IgD-negative memory B cell (primary cell): ENCODE measurements at regions not wholly inside any gene's neighbourhood (a gene's known extent, or its start where the extent isn't known, plus 50 kb on each side); places are given as distances from the start of the nearest gene placed in this dataset.

Experiments
- H3K27ac Mint-ChIP-seq, 3 donors: one replicate each; pipeline ENCODE4 v1.8.0; 2020 to 2022; ENCODE audit warnings: mild to moderate bottlenecking in 3 of 3, mixed read lengths in 3 of 3, moderate library complexity in 1 of 3
- H3K27me3 Mint-ChIP-seq: one replicate; pipeline ENCODE4 v1.8.0; 2021; ENCODE audit warnings: mixed read lengths
- H3K36me3 Mint-ChIP-seq: one replicate; pipeline ENCODE4 v1.8.0; 2020; ENCODE audit warnings: mild to moderate bottlenecking, mixed read lengths
- H3K4me1 Mint-ChIP-seq, 3 donors: one replicate each; pipeline ENCODE4 v1.8.0; 2020 to 2022; ENCODE audit warnings: mixed read lengths in 3 of 3, mild to moderate bottlenecking in 1 of 3
- H3K4me3 Mint-ChIP-seq, 4 donors: one replicate each; pipeline ENCODE4 v1.8.0; 2020 to 2022; ENCODE audit warnings: mild to moderate bottlenecking in 4 of 4, mixed read lengths in 4 of 4, moderate library complexity in 3 of 4
- H3K9me3 Mint-ChIP-seq, 3 donors: one replicate each; pipeline ENCODE4 v1.8.0; 2020 to 2021; ENCODE audit warnings: mixed read lengths in 3 of 3, mild to moderate bottlenecking in 1 of 3

DNA sequence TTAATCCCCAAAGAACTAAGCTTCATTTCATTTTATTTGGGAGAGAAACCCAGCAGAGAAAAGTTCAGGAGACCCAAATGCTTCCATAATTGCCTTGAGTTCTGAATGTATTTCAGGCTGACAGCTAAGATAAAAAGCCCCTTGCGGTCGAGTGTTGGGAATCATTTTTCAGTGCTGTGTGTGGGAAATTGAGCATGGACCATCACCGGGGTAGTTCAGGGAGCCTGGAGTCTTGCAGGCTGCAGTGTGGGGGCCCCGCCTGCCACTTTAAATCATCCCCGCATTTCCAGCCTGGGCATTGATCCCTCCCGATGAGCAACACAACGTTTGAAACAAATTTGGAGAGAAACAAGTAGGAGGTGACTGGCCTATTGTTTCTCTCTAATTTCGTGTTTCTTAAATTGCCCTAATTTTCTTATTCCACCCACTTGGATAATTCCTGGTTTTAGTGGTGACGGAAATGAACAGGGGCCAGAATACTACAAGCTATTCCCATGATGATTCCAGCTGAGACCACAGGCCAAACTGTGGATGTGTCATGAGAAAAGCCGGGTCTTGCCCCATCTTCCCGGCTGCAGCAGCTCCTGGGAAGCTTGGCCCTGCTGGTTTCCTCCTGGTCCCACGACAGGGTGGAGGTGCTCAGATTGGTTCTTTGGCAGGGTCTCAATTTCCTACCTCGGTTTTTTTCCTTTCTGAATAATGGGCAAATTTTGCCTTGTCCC is 75.1 kb downstream of the FOXL1 start:
- H3K9me3 Mint-ChIP-seq, result peaks cover 0 to 9% (median 2%) of the 10 kb centered on the region in 3 donors
- no peaks in the 10 kb centered on the region for H3K36me3 Mint-ChIP-seq
- no peak overlapping the region for H3K27ac Mint-ChIP-seq
- H3K27me3 Mint-ChIP-seq, result peaks cover 6% of the 10 kb centered on the region
- no peak overlapping the region for H3K4me3 Mint-ChIP-seq
- no peaks in the 10 kb centered on the region for H3K4me1 Mint-ChIP-seq

- Mint-ChIP-seq H3K27ac (no peak overlapping the region), H3K27me3 (peaks cover 9% of the 10 kb centered on the region), H3K4me3 (no peak overlapping the region), H3K4me1 (peaks cover 0 to 1% (median 0%) of the 10 kb centered on the region in 3 donors), H3K9me3 (peaks cover 0 to 12% (median 8%) of the 10 kb centered on the region in 3 donors), H3K36me3 (no peaks in the 10 kb centered on the region)
Observed at GRCh38 chr16:86657972-86658371, 79.6 kb downstream of the FOXL1 start.

DNA sequence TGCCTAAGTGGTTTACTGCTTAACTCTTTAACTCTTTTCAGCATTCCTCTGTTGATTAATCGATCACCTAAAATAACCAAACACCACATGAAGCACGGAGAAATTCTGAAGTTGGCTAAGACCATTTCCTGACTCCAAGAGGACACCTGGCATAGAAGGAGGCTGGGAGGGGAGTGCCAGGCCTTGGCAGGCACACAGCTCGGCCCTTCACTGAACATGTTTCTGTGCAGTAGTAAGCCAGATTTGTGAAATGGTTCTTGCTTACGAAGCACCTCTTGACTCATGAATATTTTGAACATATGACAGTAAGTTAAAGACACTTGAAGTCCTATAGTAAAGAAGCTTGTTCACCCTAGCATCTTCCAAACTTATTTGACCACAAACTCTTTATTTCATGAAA is 82.3 kb downstream of the FOXL1 start:
- no peaks in the 10 kb centered on the region for H3K36me3 Mint-ChIP-seq
- H3K27me3 Mint-ChIP-seq, result peaks cover 9% of the 10 kb centered on the region
- no peak overlapping the region for H3K4me3 Mint-ChIP-seq
- H3K27ac Mint-ChIP-seq, result no peak overlapping the region
- peaks cover 0 to 5% (median 3%) of the 10 kb centered on the region in 3 donors for H3K4me1 Mint-ChIP-seq
- H3K9me3 Mint-ChIP-seq, result peaks cover 0 to 11% (median 7%) of the 10 kb centered on the region in 3 donors

- no peak overlapping the region for H3K27ac Mint-ChIP-seq
- peaks cover 0 to 5% (median 3%) of the 10 kb centered on the region in 3 donors for H3K4me1 Mint-ChIP-seq
- H3K9me3 Mint-ChIP-seq, result peaks cover 0 to 11% (median 7%) of the 10 kb centered on the region in 3 donors
- H3K4me3 Mint-ChIP-seq, result no peak overlapping the region
- H3K27me3 Mint-ChIP-seq, result peaks cover 5% of the 10 kb centered on the region
- H3K36me3 Mint-ChIP-seq, result no peaks in the 10 kb centered on the region
Observed at GRCh38 chr16:86661706-86662105, 83.4 kb downstream of the FOXL1 start.

DNA sequence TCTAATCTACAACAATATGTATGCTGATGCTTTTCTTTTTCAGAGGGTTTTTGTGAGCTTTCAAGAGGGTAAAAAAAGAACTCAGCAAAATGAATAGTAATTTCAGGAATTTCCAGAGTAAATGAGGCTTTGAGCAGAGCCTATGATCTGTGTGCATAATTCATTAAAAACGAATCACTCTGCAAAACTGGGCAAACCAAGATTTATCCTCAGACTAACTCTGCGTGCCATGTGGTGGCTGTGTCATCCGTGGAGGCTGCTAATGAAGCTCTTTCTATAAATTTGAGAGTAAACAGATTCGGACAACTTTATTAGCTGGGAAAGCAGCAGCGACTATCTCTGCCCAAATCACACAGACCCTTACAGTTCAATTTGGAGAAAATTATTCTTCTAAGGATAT is 83.8 kb downstream of the FOXL1 start:
- Mint-ChIP-seq H3K9me3 (peaks cover 0 to 11% (median 7%) of the 10 kb centered on the region in 3 donors), H3K27ac (no peak overlapping the region), H3K27me3 (peaks cover 5% of the 10 kb centered on the region), H3K36me3 (no peaks in the 10 kb centered on the region), H3K4me1 (peaks cover 0 to 5% (median 3%) of the 10 kb centered on the region in 3 donors), H3K4me3 (no peak overlapping the region)

DNA sequence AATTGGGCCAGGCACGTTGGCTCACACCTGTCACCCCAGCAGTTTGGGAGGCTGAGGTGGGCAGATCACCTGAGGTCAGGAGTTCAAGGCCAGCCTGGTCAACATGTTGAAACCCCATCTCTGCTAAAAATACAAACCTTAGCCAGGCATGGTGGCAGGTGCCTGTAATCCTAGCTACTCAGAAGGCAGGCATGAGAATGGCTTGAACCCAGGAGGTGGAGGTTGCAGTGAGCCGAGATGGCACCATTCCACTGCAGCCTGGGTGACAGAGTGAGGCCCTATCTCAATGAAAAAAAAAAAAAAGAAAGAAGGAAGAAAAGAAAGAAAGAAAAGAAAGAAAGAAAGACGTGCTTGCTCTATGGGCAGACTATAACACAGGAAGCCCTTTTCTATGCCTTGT is 84.4 kb downstream of the FOXL1 start:
- Mint-ChIP-seq H3K4me1 (peaks cover 0 to 5% (median 3%) of the 10 kb centered on the region in 3 donors), H3K27me3 (peaks cover 3% of the 10 kb centered on the region), H3K36me3 (no peaks in the 10 kb centered on the region), H3K9me3 (peaks cover 0 to 11% (median 7%) of the 10 kb centered on the region in 3 donors), H3K27ac (no peak overlapping the region), H3K4me3 (no peak overlapping the region)

DNA sequence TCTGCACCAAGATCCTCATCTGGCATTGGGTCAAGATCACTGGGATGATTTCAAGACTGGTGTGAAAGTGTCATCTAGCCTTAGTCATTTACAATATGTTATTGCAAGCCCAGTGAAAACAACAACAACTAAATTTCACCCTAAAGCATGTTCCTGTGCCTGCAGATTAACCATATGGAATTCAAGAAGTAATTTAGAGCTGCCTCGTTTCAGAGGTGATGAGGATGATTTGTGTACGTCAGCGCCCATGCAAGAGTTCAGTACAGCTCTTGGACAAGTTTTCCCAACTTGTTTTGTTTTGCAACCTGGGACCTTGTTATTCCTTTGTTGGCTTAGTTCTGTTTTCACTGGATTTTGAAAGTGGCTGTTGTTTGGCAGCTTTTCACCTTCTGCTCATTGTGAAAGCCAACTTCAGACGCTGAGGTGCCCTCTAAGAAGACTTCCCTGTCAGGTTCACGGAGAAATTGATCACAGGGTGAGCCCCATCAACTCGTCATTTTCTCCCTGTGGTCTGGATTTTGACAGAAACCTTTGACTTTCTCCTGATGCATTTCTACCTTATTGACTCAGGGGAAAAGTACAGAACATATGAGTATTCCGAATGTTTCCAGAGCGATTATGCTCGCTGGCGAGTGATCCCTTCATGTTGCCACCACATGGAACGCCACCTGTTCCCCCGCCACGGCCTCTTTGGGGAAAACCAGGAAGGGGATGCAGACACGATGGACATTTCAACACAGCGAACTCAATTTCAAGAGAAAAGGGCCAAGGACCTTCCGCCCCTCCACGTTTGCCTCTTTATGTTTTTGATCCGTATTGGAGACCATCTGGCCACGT is 85.6 kb downstream of the FOXL1 start:
- Mint-ChIP-seq H3K27me3 (peaks cover 3% of the 10 kb centered on the region), H3K4me3 (no peak overlapping the region), H3K27ac (no peak overlapping the region), H3K4me1 (peaks cover 0 to 5% (median 3%) of the 10 kb centered on the region in 3 donors), H3K36me3 (no peaks in the 10 kb centered on the region), H3K9me3 (peaks cover 2 to 14% (median 9%) of the 10 kb centered on the region in 3 donors)

DNA sequence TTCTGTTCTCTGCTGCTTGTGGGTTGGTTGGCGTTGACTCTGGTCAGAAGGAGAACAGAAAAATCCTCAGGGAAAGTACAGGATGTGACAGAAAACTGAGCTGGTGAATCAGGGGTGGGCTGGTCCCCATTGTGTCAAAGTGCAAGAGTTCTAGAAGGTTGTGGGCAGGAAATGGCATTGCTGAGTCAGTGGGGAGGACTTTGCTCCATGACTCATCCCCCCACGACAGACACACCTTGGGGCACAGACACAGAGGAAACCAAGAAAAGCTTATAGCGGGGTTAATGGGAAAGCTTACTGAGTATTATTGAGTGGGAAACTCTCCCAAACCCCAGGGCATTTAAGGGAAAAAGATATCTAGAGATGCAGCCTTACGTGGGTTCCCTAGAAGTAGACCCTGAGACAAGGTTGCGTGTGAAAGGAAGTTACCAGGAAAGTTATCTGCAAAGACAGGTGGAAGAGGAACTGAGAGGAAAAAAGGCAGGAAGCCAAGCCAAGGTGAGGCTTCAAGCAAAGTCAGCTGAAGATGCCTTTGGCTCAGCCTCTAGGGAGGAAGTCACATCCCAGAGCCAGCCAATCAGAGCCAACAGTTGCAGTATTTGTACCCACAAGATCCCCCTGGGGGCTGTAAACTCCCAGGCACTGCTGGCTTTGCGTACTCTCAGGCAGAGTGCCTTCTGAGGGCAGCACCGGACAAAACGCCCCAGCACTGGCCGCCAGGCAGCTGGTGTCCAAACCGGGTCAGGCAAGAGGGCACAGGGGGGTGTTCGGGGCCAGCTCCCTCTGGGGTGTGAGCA is 86.4 kb downstream of the FOXL1 start:
- H3K9me3 Mint-ChIP-seq, result peaks cover 2 to 10% (median 7%) of the 10 kb centered on the region in 3 donors
- no peak overlapping the region for H3K27ac Mint-ChIP-seq
- H3K27me3 Mint-ChIP-seq, result peaks cover 3% of the 10 kb centered on the region
- peaks cover 0 to 5% (median 3%) of the 10 kb centered on the region in 3 donors for H3K4me1 Mint-ChIP-seq
- H3K36me3 Mint-ChIP-seq, result no peaks in the 10 kb centered on the region
- peak overlapping the region in 3 of 4 donors; percentile 17 to 41 (median 37) for H3K4me3 Mint-ChIP-seq

DNA sequence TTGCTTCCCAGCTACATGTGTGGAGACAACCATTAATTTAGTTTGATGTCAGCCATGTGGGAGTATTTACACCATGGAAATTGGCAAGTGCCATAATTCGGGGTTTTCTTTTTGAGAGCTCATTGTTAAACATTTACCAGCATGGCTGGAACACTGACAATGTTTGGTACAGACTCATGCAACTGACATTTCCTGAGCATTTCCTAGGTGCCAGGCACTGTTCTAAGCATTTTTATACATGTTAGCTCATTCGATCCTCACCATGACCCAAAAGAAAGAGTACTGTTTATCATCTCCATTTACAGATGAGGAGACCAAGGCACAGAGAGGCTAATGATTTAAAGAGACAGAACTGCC is 86.9 kb downstream of the FOXL1 start:
- Mint-ChIP-seq H3K4me1 (peaks cover 0 to 5% (median 3%) of the 10 kb centered on the region in 3 donors), H3K36me3 (no peaks in the 10 kb centered on the region), H3K4me3 (peak overlapping the region in 1 of 4 donors; percentile 37), H3K9me3 (peaks cover 2 to 7% (median 7%) of the 10 kb centered on the region in 3 donors), H3K27me3 (peaks cover 3% of the 10 kb centered on the region), H3K27ac (no peak overlapping the region)

- H3K9me3 Mint-ChIP-seq, result peaks cover 2 to 7% (median 5%) of the 10 kb centered on the region in 3 donors
- peaks cover 3% of the 10 kb centered on the region for H3K27me3 Mint-ChIP-seq
- peaks cover 0 to 5% (median 3%) of the 10 kb centered on the region in 3 donors for H3K4me1 Mint-ChIP-seq
- no peaks in the 10 kb centered on the region for H3K36me3 Mint-ChIP-seq
- no peak overlapping the region for H3K27ac Mint-ChIP-seq
- no peak overlapping the region for H3K4me3 Mint-ChIP-seq
Observed at GRCh38 chr16:86665929-86666328, 87.6 kb downstream of the FOXL1 start.

GRCh38 chr16:86667035-86667434 is 88.7 kb downstream of the FOXL1 start:
- H3K27me3 Mint-ChIP-seq, result no peaks in the 10 kb centered on the region
- peaks cover 0 to 5% (median 3%) of the 10 kb centered on the region in 3 donors for H3K4me1 Mint-ChIP-seq
- no peak overlapping the region for H3K27ac Mint-ChIP-seq
- no peaks in the 10 kb centered on the region for H3K36me3 Mint-ChIP-seq
- peaks cover 2 to 7% (median 4%) of the 10 kb centered on the region in 3 donors for H3K9me3 Mint-ChIP-seq
- no peak overlapping the region for H3K4me3 Mint-ChIP-seq

- Mint-ChIP-seq H3K4me3 (no peak overlapping the region), H3K27ac (no peak overlapping the region)
Observed at GRCh38 chr16:86668136-86668910, 90.0 kb downstream of the FOXL1 start.

GRCh38 chr16:86669285-86669805 is 91.0 kb downstream of the FOXL1 start:
- H3K36me3 Mint-ChIP-seq, result no peaks in the 10 kb centered on the region
- no peak overlapping the region for H3K27ac Mint-ChIP-seq
- H3K4me3 Mint-ChIP-seq, result no peak overlapping the region
- H3K9me3 Mint-ChIP-seq, result peaks cover 2 to 7% (median 5%) of the 10 kb centered on the region in 3 donors
- H3K4me1 Mint-ChIP-seq, result peaks cover 0 to 5% (median 3%) of the 10 kb centered on the region in 3 donors
- no peaks in the 10 kb centered on the region for H3K27me3 Mint-ChIP-seq

More at GRCh38 chr16:86668136-86668910, 90.0 kb downstream of the FOXL1 start:
- Mint-ChIP-seq H3K27me3 (no peaks in the 10 kb centered on the region), H3K4me1 (peaks cover 0 to 5% (median 3%) of the 10 kb centered on the region in 3 donors), H3K36me3 (no peaks in the 10 kb centered on the region), H3K9me3 (peaks cover 2 to 7% (median 5%) of the 10 kb centered on the region in 3 donors)
